ENCODE measurements at regions not wholly inside any gene's neighbourhood (a gene's known extent, or its start where the extent isn't known, plus 50 kb on each side); places are given as distances from the start of the nearest gene placed in this dataset.

- intact Hi-C loops (cut with DNase I; ENCODE audit: low total_unique reads): no loop called here
- no peak overlapping the region for H3K4me3 ChIP-seq
- 74 to 100% (median 77%) methylated on average over 1 of the region's 1 CpG for WGBS, 5 donors
Measured at GRCh38 chr9:24436761-24437160, 108.9 kb downstream of the IZUMO3 start.

GRCh38 chr9:24434183-24434582 lies 111.5 kb downstream of the IZUMO3 start:
- DNase-seq: no peak
- intact Hi-C loops (cut with DNase I; ENCODE audit: low total_unique reads): no loop called here

More at GRCh38 chr9:24436761-24437160, 108.9 kb downstream of the IZUMO3 start:
- Histone ChIP-seq H3K9me3 (peaks cover 0 to 19% (median 0%) of the 10 kb centered on the region in 4 donors), H3K27me3 (no peaks in the 10 kb centered on the region), H3K27ac (no peak overlapping the region), H3K4me1 (no peaks in the 10 kb centered on the region), H3K36me3 (no peaks in the 10 kb centered on the region)
- no peak for TF ChIP-seq POLR2A (IDR thresholded peaks at IDR 0.05)
- TF ChIP-seq POLR2AphosphoS5 (IDR thresholded peaks at IDR 0.05): no peak
- no peak for TF ChIP-seq CTCF (IDR thresholded peaks at IDR 0.05)
- TF ChIP-seq EP300 (IDR thresholded peaks at IDR 0.05): no peak
- DNase-seq: no peak

GRCh38 chr9:24416136-24416535 lies 129.6 kb downstream of the IZUMO3 start:
- H3K27ac ChIP-seq: no peak overlapping the region
- peaks cover 0 to 12% (median 0%) of the 10 kb centered on the region in 4 donors for H3K9me3 ChIP-seq
- H3K4me3 ChIP-seq: no peak overlapping the region
- no peak for DNase-seq
- TF ChIP-seq POLR2AphosphoS5 (IDR thresholded peaks at IDR 0.05) (no peak), EP300 (IDR thresholded peaks at IDR 0.05) (no peak), CTCF (IDR thresholded peaks at IDR 0.05) (no peak)
- intact Hi-C loops (cut with DNase I; ENCODE audit: low total_unique reads): no loop called here
- H3K4me1 ChIP-seq: no peaks in the 10 kb centered on the region
- WGBS, 5 donors: 51 to 66% (median 60%) methylated on average over 1 of the region's 1 CpG
- no peaks in the 10 kb centered on the region for H3K36me3 ChIP-seq
- H3K27me3 ChIP-seq: no peaks in the 10 kb centered on the region

More at GRCh38 chr9:24434183-24434582, 111.5 kb downstream of the IZUMO3 start:
- 24 to 62% (median 50%) methylated on average over 1 of the region's 1 CpG for WGBS, 5 donors
- TF ChIP-seq CTCF (IDR thresholded peaks at IDR 0.05): no peak
- no peak for TF ChIP-seq EP300 (IDR thresholded peaks at IDR 0.05)
- TF ChIP-seq POLR2AphosphoS5 (IDR thresholded peaks at IDR 0.05): no peak
- no peak for TF ChIP-seq POLR2A (IDR thresholded peaks at IDR 0.05)
- peaks cover 0 to 11% (median 0%) of the 10 kb centered on the region in 4 donors for H3K9me3 ChIP-seq
- H3K4me3 ChIP-seq: no peak overlapping the region
- no peaks in the 10 kb centered on the region for H3K36me3 ChIP-seq
- H3K27ac ChIP-seq: no peak overlapping the region
- H3K27me3 ChIP-seq: no peaks in the 10 kb centered on the region
- H3K4me1 ChIP-seq: no peaks in the 10 kb centered on the region

GRCh38 chr9:24413651-24414050 lies 132.0 kb downstream of the IZUMO3 start:
- Histone ChIP-seq H3K9me3 (peaks cover 0 to 19% (median 3%) of the 10 kb centered on the region in 4 donors), H3K27me3 (no peaks in the 10 kb centered on the region), H3K27ac (no peak overlapping the region), H3K4me1 (no peaks in the 10 kb centered on the region), H3K36me3 (no peaks in the 10 kb centered on the region), H3K4me3 (no peak overlapping the region)
- no peak for DNase-seq
- TF ChIP-seq POLR2AphosphoS5 (IDR thresholded peaks at IDR 0.05) (no peak), CTCF (IDR thresholded peaks at IDR 0.05) (no peak), EP300 (IDR thresholded peaks at IDR 0.05) (no peak), POLR2A (IDR thresholded peaks at IDR 0.05) (no peak)
- intact Hi-C loops (cut with DNase I; ENCODE audit: low total_unique reads): no loop called here
- 63 to 73% (median 67%) methylated on average over 2 of the region's 2 CpGs for WGBS, 5 donors

All from stomach (tissue), 8 donors.